ENCODE measurements at regions not wholly inside any gene's neighbourhood (a gene's known extent, or its start where the extent isn't known, plus 50 kb on each side); places are given as distances from the start of the nearest gene placed in this dataset.
"Not testable (repeated sequence)": the region's sequence is repeated elsewhere in the genome, so short reads cannot be mapped to it uniquely, and the experiment has no call there.

GRCh38 chr13:47705185-47705584 lies 295.9 kb downstream of the SUCLA2 start:
- Histone ChIP-seq H3K9ac (ENCODE audit: low read depth, low read length) (no peak overlapping the region), H3K27me3 (ENCODE audit: insufficient read depth, low read length) (no peaks in the 10 kb centered on the region), H3K4me1 (ENCODE audit: insufficient read depth, low read length) (no peaks in the 10 kb centered on the region), H3K4me3 (ENCODE audit: low read length) (no peak overlapping the region), H3K9me3 (ENCODE audit: insufficient read depth, low read depth, low read length) (no peaks in the 10 kb centered on the region), H3K36me3 (ENCODE audit: insufficient read depth, low read length) (no peaks in the 10 kb centered on the region), H3K27ac (ENCODE audit: low read depth, low read length) (no peak overlapping the region)
- 92% methylated on average over 3 of the region's 4 CpGs for WGBS

- no peaks in the 10 kb centered on the region for H3K9me3 ChIP-seq (ENCODE audit: insufficient read depth, low read depth, low read length)
- WGBS = 81% methylated on average over 3 of the region's 3 CpGs
- no peak overlapping the region for H3K9ac ChIP-seq (ENCODE audit: low read depth, low read length)
- no peak overlapping the region for H3K27ac ChIP-seq (ENCODE audit: low read depth, low read length)
- no peaks in the 10 kb centered on the region for H3K27me3 ChIP-seq (ENCODE audit: insufficient read depth, low read length)
- no peaks in the 10 kb centered on the region for H3K4me1 ChIP-seq (ENCODE audit: insufficient read depth, low read length)
- H3K4me3 ChIP-seq (ENCODE audit: low read length) = no peak overlapping the region
- no peaks in the 10 kb centered on the region for H3K36me3 ChIP-seq (ENCODE audit: insufficient read depth, low read length)
These were observed 304.4 kb downstream of the SUCLA2 start for GRCh38 chr13:47696674-47697073.

GRCh38 chr13:47687577-47687976 lies 313.5 kb downstream of the SUCLA2 start:
- H3K4me3 ChIP-seq (ENCODE audit: low read length) = no peak overlapping the region
- no peaks in the 10 kb centered on the region for H3K9me3 ChIP-seq (ENCODE audit: insufficient read depth, low read depth, low read length)
- no peaks in the 10 kb centered on the region for H3K27me3 ChIP-seq (ENCODE audit: insufficient read depth, low read length)
- H3K9ac ChIP-seq (ENCODE audit: low read depth, low read length) = no peak overlapping the region
- H3K27ac ChIP-seq (ENCODE audit: low read depth, low read length) = no peak overlapping the region
- no peaks in the 10 kb centered on the region for H3K36me3 ChIP-seq (ENCODE audit: insufficient read depth, low read length)
- no peaks in the 10 kb centered on the region for H3K4me1 ChIP-seq (ENCODE audit: insufficient read depth, low read length)
- WGBS = 90% methylated on average over 2 of the region's 2 CpGs

- H3K36me3 ChIP-seq (ENCODE audit: insufficient read depth, low read length); H3K9me3 ChIP-seq (ENCODE audit: insufficient read depth, low read depth, low read length); H3K4me1 ChIP-seq (ENCODE audit: insufficient read depth, low read length); H3K4me3 ChIP-seq (ENCODE audit: low read length); H3K27ac ChIP-seq (ENCODE audit: low read depth, low read length); H3K27me3 ChIP-seq (ENCODE audit: insufficient read depth, low read length); H3K9ac ChIP-seq (ENCODE audit: low read depth, low read length): not testable (repeated sequence)
- WGBS = no CpG with 5 or more reads among the region's 2 CpGs
These were observed 315.9 kb downstream of the SUCLA2 start for GRCh38 chr13:47685156-47685555.

- no peaks in the 10 kb centered on the region for H3K27me3 ChIP-seq (ENCODE audit: insufficient read depth, low read length)
- 100% methylated on average over 1 of the region's 2 CpGs for WGBS
- no peak overlapping the region for H3K4me3 ChIP-seq (ENCODE audit: low read length)
- H3K36me3 ChIP-seq (ENCODE audit: insufficient read depth, low read length) = no peaks in the 10 kb centered on the region
- H3K9me3 ChIP-seq (ENCODE audit: insufficient read depth, low read depth, low read length) = no peaks in the 10 kb centered on the region
- no peaks in the 10 kb centered on the region; the same call in 1 of the 2 replicates for H3K4me1 ChIP-seq (ENCODE audit: insufficient read depth, low read length)
- H3K9ac ChIP-seq (ENCODE audit: low read depth, low read length) = no peak overlapping the region
- H3K27ac ChIP-seq (ENCODE audit: low read depth, low read length) = no peak overlapping the region
These were observed 320.3 kb downstream of the SUCLA2 start for GRCh38 chr13:47680748-47681147.

GRCh38 chr13:47679401-47679800 lies 321.7 kb downstream of the SUCLA2 start:
- H3K9ac ChIP-seq (ENCODE audit: low read depth, low read length) = no peak overlapping the region
- H3K4me1 ChIP-seq (ENCODE audit: insufficient read depth, low read length) = peaks cover 6% of the 10 kb centered on the region; the same call in 1 of the 2 replicates
- no peak overlapping the region for H3K27ac ChIP-seq (ENCODE audit: low read depth, low read length)
- H3K9me3 ChIP-seq (ENCODE audit: insufficient read depth, low read depth, low read length) = no peaks in the 10 kb centered on the region
- H3K27me3 ChIP-seq (ENCODE audit: insufficient read depth, low read length) = no peaks in the 10 kb centered on the region
- 90% methylated on average over 1 of the region's 1 CpG for WGBS
- H3K4me3 ChIP-seq (ENCODE audit: low read length) = no peak overlapping the region
- H3K36me3 ChIP-seq (ENCODE audit: insufficient read depth, low read length) = no peaks in the 10 kb centered on the region

- Histone ChIP-seq H3K9me3 (ENCODE audit: insufficient read depth, low read depth, low read length) (no peaks in the 10 kb centered on the region), H3K9ac (ENCODE audit: low read depth, low read length) (no peak overlapping the region), H3K36me3 (ENCODE audit: insufficient read depth, low read length) (no peaks in the 10 kb centered on the region), H3K27me3 (ENCODE audit: insufficient read depth, low read length) (no peaks in the 10 kb centered on the region), H3K27ac (ENCODE audit: low read depth, low read length) (no peak overlapping the region), H3K4me3 (ENCODE audit: low read length) (no peak overlapping the region), H3K4me1 (ENCODE audit: insufficient read depth, low read length) (peaks cover 6% of the 10 kb centered on the region; the same call in 1 of the 2 replicates)
- WGBS = 93% methylated on average over 4 of the region's 4 CpGs
These were observed 322.7 kb downstream of the SUCLA2 start for GRCh38 chr13:47678201-47678968.

GRCh38 chr13:47675871-47676270 lies 325.2 kb downstream of the SUCLA2 start:
- Histone ChIP-seq H3K4me1 (ENCODE audit: insufficient read depth, low read length) (peaks cover 6% of the 10 kb centered on the region; the same call in 1 of the 2 replicates), H3K27ac (ENCODE audit: low read depth, low read length) (no peak overlapping the region), H3K9ac (ENCODE audit: low read depth, low read length) (no peak overlapping the region), H3K9me3 (ENCODE audit: insufficient read depth, low read depth, low read length) (no peaks in the 10 kb centered on the region), H3K27me3 (ENCODE audit: insufficient read depth, low read length) (no peaks in the 10 kb centered on the region), H3K36me3 (ENCODE audit: insufficient read depth, low read length) (no peaks in the 10 kb centered on the region), H3K4me3 (ENCODE audit: low read length) (no peak overlapping the region)
- 91% methylated on average over 4 of the region's 4 CpGs for WGBS

GRCh38 chr13:47673009-47673850 lies 327.8 kb downstream of the SUCLA2 start:
- H3K9me3 ChIP-seq (ENCODE audit: insufficient read depth, low read depth, low read length) = no peaks in the 10 kb centered on the region
- 94% methylated on average over 4 of the region's 5 CpGs for WGBS
- no peaks in the 10 kb centered on the region for H3K36me3 ChIP-seq (ENCODE audit: insufficient read depth, low read length)
- H3K4me3 ChIP-seq (ENCODE audit: low read length) = no peak overlapping the region
- H3K9ac ChIP-seq (ENCODE audit: low read depth, low read length) = no peak overlapping the region
- H3K27ac ChIP-seq (ENCODE audit: low read depth, low read length) = no peak overlapping the region
- no peaks in the 10 kb centered on the region for H3K27me3 ChIP-seq (ENCODE audit: insufficient read depth, low read length)
- peaks cover 6% of the 10 kb centered on the region; the same call in 1 of the 2 replicates for H3K4me1 ChIP-seq (ENCODE audit: insufficient read depth, low read length)

- Histone ChIP-seq H3K27me3 (ENCODE audit: insufficient read depth, low read length) (no peaks in the 10 kb centered on the region), H3K27ac (ENCODE audit: low read depth, low read length) (no peak overlapping the region), H3K9me3 (ENCODE audit: insufficient read depth, low read depth, low read length) (no peaks in the 10 kb centered on the region), H3K4me1 (ENCODE audit: insufficient read depth, low read length) (0 out of 2 replicates have a peak, but pooled peaks cover 6% of the 10 kb centered on the region), H3K4me3 (ENCODE audit: low read length) (no peak overlapping the region), H3K9ac (ENCODE audit: low read depth, low read length) (no peak overlapping the region), H3K36me3 (ENCODE audit: insufficient read depth, low read length) (no peaks in the 10 kb centered on the region)
- 89% methylated on average over 2 of the region's 3 CpGs for WGBS
These were observed 328.6 kb downstream of the SUCLA2 start for GRCh38 chr13:47672245-47673008.

GRCh38 chr13:47671776-47672175 lies 329.3 kb downstream of the SUCLA2 start:
- Histone ChIP-seq H3K27ac (ENCODE audit: low read depth, low read length) (no peak overlapping the region), H3K4me1 (ENCODE audit: insufficient read depth, low read length) (0 out of 2 replicates have a peak, but pooled peaks cover 6% of the 10 kb centered on the region), H3K27me3 (ENCODE audit: insufficient read depth, low read length) (no peaks in the 10 kb centered on the region), H3K4me3 (ENCODE audit: low read length) (no peak overlapping the region), H3K9me3 (ENCODE audit: insufficient read depth, low read depth, low read length) (no peaks in the 10 kb centered on the region), H3K9ac (ENCODE audit: low read depth, low read length) (no peak overlapping the region), H3K36me3 (ENCODE audit: insufficient read depth, low read length) (no peaks in the 10 kb centered on the region)
- 96% methylated on average over 3 of the region's 3 CpGs for WGBS
